ENCODE measurements at regions not wholly inside any gene's neighbourhood (a gene's known extent, or its start where the extent isn't known, plus 50 kb on each side); places are given as distances from the start of the nearest gene placed in this dataset.

- no peak for TF ChIP-seq CTCF (IDR thresholded peaks at IDR 0.05)
- intact Hi-C loops (cut with DNase I, micrococcal nuclease): no loop called here
- Mint-ChIP-seq H3K27me3 (no peaks in the 10 kb centered on the region), H3K4me3 (no peak overlapping the region), H3K9me3 (peaks cover 3% of the 10 kb centered on the region), H3K4me1 (ENCODE audit: low read depth) (no peaks in the 10 kb centered on the region), H3K36me3 (ENCODE audit: low read depth) (no peaks in the 10 kb centered on the region), H3K27ac (no peak overlapping the region)
- H3K9me3 ChIP-seq (ENCODE audit: control insufficient read depth in 1 of 2, insufficient read depth in 1 of 2, low read length in 2 of 2): peaks cover 0 to 4% of the 10 kb centered on the region in 2 experiments
- H3K27ac ChIP-seq (ENCODE audit: low read depth in 1 of 2, low read length in 2 of 2): no peak overlapping the region
- CTCF ChIA-PET: no interaction called here
- DNase-seq (no peak), ATAC-seq (ENCODE audit: poor library complexity) (no peak)
- POLR2A ChIA-PET: no interaction called here
- no peaks in the 10 kb centered on the region for H3K27me3 ChIP-seq (ENCODE audit: control insufficient read depth in 1 of 2, insufficient read depth in 2 of 2, low read length in 2 of 2)
- no peaks in the 10 kb centered on the region for H3K4me1 ChIP-seq (ENCODE audit: insufficient read depth, low read length)
- no peaks in the 10 kb centered on the region for H3K36me3 ChIP-seq (ENCODE audit: insufficient read depth, low read length)
- no peak overlapping the region for H3K4me3 ChIP-seq (ENCODE audit: low read length)
Measured at GRCh38 chr20:11556410-11556809, 361.3 kb upstream of the BTBD3 start.

- Mint-ChIP-seq H3K4me1 (ENCODE audit: low read depth) (no peaks in the 10 kb centered on the region), H3K36me3 (ENCODE audit: low read depth) (no peaks in the 10 kb centered on the region), H3K27me3 (no peaks in the 10 kb centered on the region), H3K27ac (no peak overlapping the region), H3K9me3 (peaks cover 7% of the 10 kb centered on the region), H3K4me3 (no peak overlapping the region)
- POLR2A ChIA-PET: no interaction called here
- DNase-seq (no peak), ATAC-seq (ENCODE audit: poor library complexity) (no peak)
- no peaks in the 10 kb centered on the region for H3K36me3 ChIP-seq (ENCODE audit: insufficient read depth, low read length)
- H3K9me3 ChIP-seq (ENCODE audit: control insufficient read depth in 1 of 2, insufficient read depth in 1 of 2, low read length in 2 of 2): no peaks in the 10 kb centered on the region
- H3K4me3 ChIP-seq (ENCODE audit: low read length): no peak overlapping the region
- CTCF ChIA-PET: no interaction called here
- H3K27me3 ChIP-seq (ENCODE audit: control insufficient read depth in 1 of 2, insufficient read depth in 2 of 2, low read length in 2 of 2): no peaks in the 10 kb centered on the region
- no peak for TF ChIP-seq CTCF (IDR thresholded peaks at IDR 0.05)
- H3K4me1 ChIP-seq (ENCODE audit: insufficient read depth, low read length): no peaks in the 10 kb centered on the region
- H3K27ac ChIP-seq (ENCODE audit: low read depth in 1 of 2, low read length in 2 of 2): no peak overlapping the region
- intact Hi-C loops (cut with DNase I, micrococcal nuclease): no loop called here
Measured at GRCh38 chr20:11564491-11564890, 353.2 kb upstream of the BTBD3 start.

- no peak overlapping the region for H3K4me3 Mint-ChIP-seq
- Histone ChIP-seq H3K9me3 (ENCODE audit: control insufficient read depth in 1 of 2, insufficient read depth in 1 of 2, low read length in 2 of 2) (no peaks in the 10 kb centered on the region), H3K4me1 (ENCODE audit: insufficient read depth, low read length) (no peaks in the 10 kb centered on the region), H3K36me3 (ENCODE audit: insufficient read depth, low read length) (no peaks in the 10 kb centered on the region), H3K27me3 (ENCODE audit: control insufficient read depth in 1 of 2, insufficient read depth in 2 of 2, low read length in 2 of 2) (no peaks in the 10 kb centered on the region), H3K4me3 (ENCODE audit: low read length) (no peak overlapping the region), H3K27ac (ENCODE audit: low read depth in 1 of 2, low read length in 2 of 2) (no peak overlapping the region)
- no peaks in the 10 kb centered on the region for H3K4me1 Mint-ChIP-seq (ENCODE audit: low read depth)
- POLR2A ChIA-PET: no interaction called here
- CTCF ChIA-PET: no interaction called here
- no peak for TF ChIP-seq CTCF (IDR thresholded peaks at IDR 0.05)
- ATAC-seq (ENCODE audit: poor library complexity) (no peak), DNase-seq (no peak)
- H3K9me3 Mint-ChIP-seq: peaks cover 5% of the 10 kb centered on the region
- H3K27ac Mint-ChIP-seq: no peak overlapping the region
- no peaks in the 10 kb centered on the region for H3K27me3 Mint-ChIP-seq
- intact Hi-C loops (cut with DNase I, micrococcal nuclease): no loop called here
- no peaks in the 10 kb centered on the region for H3K36me3 Mint-ChIP-seq (ENCODE audit: low read depth)
Measured at GRCh38 chr20:11569163-11569562, 348.5 kb upstream of the BTBD3 start.

All from CD4-positive, alpha-beta T cell (primary cell).